ENCODE measurements at regions not wholly inside any gene's neighbourhood (a gene's known extent, or its start where the extent isn't known, plus 50 kb on each side); places are given as distances from the start of the nearest gene placed in this dataset.

GRCh38 chr13:47258384-47258783 lies 361.5 kb upstream of the HTR2A start (continued):
- TF ChIP-seq IKZF3 (tag by site-specific recombination; IDR thresholded peaks at IDR 0.05) = no peak
- no peak for TF ChIP-seq ZSCAN23 (tag by site-specific recombination; IDR thresholded peaks at IDR 0.05)
- no peak for TF ChIP-seq ZNF155 (tag by site-specific recombination; IDR thresholded peaks at IDR 0.05)

- Histone ChIP-seq H3K4me1 (ENCODE audit: control insufficient read depth, insufficient read depth, low read length) (no peaks in the 10 kb centered on the region), H3K4me3 (ENCODE audit: low read depth, low read length) (no peak overlapping the region), H3K9me3 (ENCODE audit: control insufficient read depth, insufficient read depth, low read depth, low read length) (no peaks in the 10 kb centered on the region; the same call in 1 of the 2 replicates), H3K27ac (ENCODE audit: extremely low read depth, low read depth, low read length) (no peak overlapping the region), H3K36me3 (ENCODE audit: control insufficient read depth in 2 of 2, insufficient read depth in 1 of 2, low read length in 2 of 2) (no peaks in the 10 kb centered on the region)
- no peak for TF ChIP-seq ZBTB21 (tag by site-specific recombination; IDR thresholded peaks at IDR 0.05)
- TF ChIP-seq ZNF623 (tag by site-specific recombination; IDR thresholded peaks at IDR 0.05) = no peak
- no peak for TF ChIP-seq ZNF174 (tag by site-specific recombination; IDR thresholded peaks at IDR 0.05)
- TF ChIP-seq ZNF112 (tag by site-specific recombination; IDR thresholded peaks at IDR 0.05) = no peak
- no peak for TF ChIP-seq ZNF629 (tag by site-specific recombination; IDR thresholded peaks at IDR 0.05)
- no peak for TF ChIP-seq ZNF654 (tag by site-specific recombination; IDR thresholded peaks at IDR 0.05; ENCODE audit: low read depth)
- TF ChIP-seq ZNF37A (tag by site-specific recombination; IDR thresholded peaks at IDR 0.05) = no peak
- no peak for TF ChIP-seq ZNF292 (tag by site-specific recombination; IDR thresholded peaks at IDR 0.05; ENCODE audit: borderline replicate concordance, low read depth)
- TF ChIP-seq ZNF558 (tag by site-specific recombination; IDR thresholded peaks at IDR 0.05) = no peak
- no peak for TF ChIP-seq ATF2 (tag by site-specific recombination; IDR thresholded peaks at IDR 0.05; ENCODE audit: low read depth)
- TF ChIP-seq ZNF2 (tag by site-specific recombination; IDR thresholded peaks at IDR 0.05) = no peak
- TF ChIP-seq ZNF223 (tag by site-specific recombination; IDR thresholded peaks at IDR 0.05) = no peak
- no peak for TF ChIP-seq ZNF473 (tag by site-specific recombination; IDR thresholded peaks at IDR 0.05)
- TF ChIP-seq ZNF555 (tag by site-specific recombination; conservative IDR thresholded peaks at IDR 0.05) = no peak
- POLR2A ChIA-PET = no interaction called here
- CTCF ChIA-PET = no interaction called here
Observed at GRCh38 chr13:47256618-47257017, 359.8 kb upstream of the HTR2A start.

GRCh38 chr13:47252627-47253026 lies 355.8 kb upstream of the HTR2A start:
- ChIA-PET POLR2A (no interaction called here), CTCF (no interaction called here)
- no peaks in the 10 kb centered on the region for H3K9me3 ChIP-seq (ENCODE audit: control insufficient read depth, insufficient read depth, low read depth, low read length)
- H3K4me1 ChIP-seq (ENCODE audit: control insufficient read depth, insufficient read depth, low read length) = no peaks in the 10 kb centered on the region
- H3K4me3 ChIP-seq (ENCODE audit: low read depth, low read length) = no peak overlapping the region
- TF ChIP-seq ZSCAN4 (tag by site-specific recombination; IDR thresholded peaks at IDR 0.05) (no peak), ZNF510 (tag by site-specific recombination; IDR thresholded peaks at IDR 0.05; ENCODE audit: insufficient replicate concordance) (no peak), ZNF600 (tag by site-specific recombination; IDR thresholded peaks at IDR 0.05) (no peak), ZNF214 (tag by site-specific recombination; IDR thresholded peaks at IDR 0.05; ENCODE audit: borderline replicate concordance) (no peak), ZNF248 (tag by site-specific recombination; IDR thresholded peaks at IDR 0.05) (no peak), ZBTB44 (tag by site-specific recombination; IDR thresholded peaks at IDR 0.05) (no peak)
- no peak overlapping the region for H3K27ac ChIP-seq (ENCODE audit: extremely low read depth, low read depth, low read length)
- H3K36me3 ChIP-seq (ENCODE audit: control insufficient read depth in 2 of 2, insufficient read depth in 1 of 2, low read length in 2 of 2) = no peaks in the 10 kb centered on the region
